Sigmoid colon (tissue), 6 donors: ENCODE measurements at regions not wholly inside any gene's neighbourhood (a gene's known extent, or its start where the extent isn't known, plus 50 kb on each side); places are given as distances from the start of the nearest gene placed in this dataset.

Source experiments
- DNase-seq: peaks from one replicate; pipeline ENCODE4 v3.0.0-alpha.2; 2019
- H3K27ac ChIP-seq, 4 donors: fragments of 200-600 bp; sonication (generic); one replicate each; pipeline ENCODE4 v1.5.1; 2016 to 2019; ENCODE audit warnings: mild to moderate bottlenecking in 1 of 4
- H3K27me3 ChIP-seq, 3 donors: fragments of 200-600 bp; sonication (generic); one replicate each; pipeline ENCODE4 v1.5.1; 2019; ENCODE audit warnings: mild to moderate bottlenecking in 1 of 3
- H3K36me3 ChIP-seq, 4 donors: fragments of 200-600 bp; sonication (generic); one replicate each; pipeline ENCODE4 v1.5.1; 2016 to 2019
- H3K4me1 ChIP-seq, 4 donors: fragments of 200-600 bp; sonication (generic); one replicate each; pipeline ENCODE4 v1.5.1; 2017 to 2019
- H3K4me3 ChIP-seq, 4 donors: fragments of 200-600 bp; sonication (generic); one replicate each; pipeline ENCODE4 v1.5.1; 2017 to 2019; ENCODE audit warnings: mild to moderate bottlenecking in 2 of 4, moderate library complexity in 1 of 4
- H3K9me3 ChIP-seq, 4 donors: fragments of 200-600 bp in 3 of 4; sonication (generic) in 3 of 4; one replicate each; pipeline versions ENCODE4 v1.5.1 to v1.6.1; 2013 to 2019
- CTCF ChIP-seq, 4 experiments: fragments of 450-650 bp in 3 of 4; fragments of 200-600 bp in 1 of 4; IDR thresholded peaks; one replicate each; pipeline ENCODE4 v1.5.1; 2016 to 2019; ENCODE audit warnings: antibody characterized with exemption in 4 of 4, mild to moderate bottlenecking in 3 of 4, moderate library complexity in 2 of 4
- EP300 ChIP-seq, 4 donors: sonication (generic); formaldehyde crosslinking; IDR thresholded peaks; one replicate each; pipeline ENCODE4 v1.6.1; 2017; ENCODE audit warnings: antibody characterized with exemption in 4 of 4
- POLR2A ChIP-seq, 2 donors: fragments of 450-650 bp; IDR thresholded peaks; one replicate each; pipeline ENCODE4 v1.6.1; 2016; ENCODE audit warnings: antibody characterized with exemption in 2 of 2, mild to moderate bottlenecking in 2 of 2, moderate library complexity in 2 of 2
- POLR2AphosphoS5 ChIP-seq, 4 donors: sonication (generic); formaldehyde crosslinking; IDR thresholded peaks; one replicate each; pipeline ENCODE4 v1.6.1; 2017; ENCODE audit warnings: antibody characterized with exemption in 4 of 4
- WGBS, 2 donors: extraction: QIAGEN DNeasy Blood & Tissue Kit; methylation state at CpG; one replicate each; pipeline ENCODE4 v1.1.7; 2013; 5-methylcytosine and 5-hydroxymethylcytosine counted together
- intact Hi-C: fragments of 100-400 bp; cut with DNase I; formaldehyde crosslinking; loops from one replicate; pipeline ENCODE4 v1.15.1; 2023
- donor health status: healthy with polysubstance abuse.
- donor health status: healthy.

- H3K9me3 ChIP-seq: no peaks in the 10 kb centered on the region
- H3K4me3 ChIP-seq: no peak overlapping the region
- intact Hi-C loops: no loop called here
- WGBS, 2 donors: 93 to 95% methylated on average over 8 of the region's 8 CpGs
- TF ChIP-seq EP300 (IDR thresholded peaks at IDR 0.05) (no peak), CTCF (IDR thresholded peaks at IDR 0.05) (no peak), POLR2AphosphoS5 (IDR thresholded peaks at IDR 0.05) (no peak), POLR2A (IDR thresholded peaks at IDR 0.05) (no peak)
- no peaks in the 10 kb centered on the region for H3K4me1 ChIP-seq
- no peaks in the 10 kb centered on the region for H3K36me3 ChIP-seq
- DNase-seq: no peak
- no peak overlapping the region for H3K27ac ChIP-seq
- H3K27me3 ChIP-seq: no peaks in the 10 kb centered on the region
These were observed 273.7 kb downstream of the SYK start for GRCh38 chr9:91075279-91075678.

- Histone ChIP-seq H3K9me3 (no peaks in the 10 kb centered on the region), H3K27me3 (no peaks in the 10 kb centered on the region), H3K27ac (no peak overlapping the region), H3K4me3 (no peak overlapping the region), H3K36me3 (no peaks in the 10 kb centered on the region), H3K4me1 (no peaks in the 10 kb centered on the region)
- no peak for TF ChIP-seq CTCF (IDR thresholded peaks at IDR 0.05)
- no peak for TF ChIP-seq POLR2AphosphoS5 (IDR thresholded peaks at IDR 0.05)
- TF ChIP-seq POLR2A (IDR thresholded peaks at IDR 0.05): no peak
- no peak for TF ChIP-seq EP300 (IDR thresholded peaks at IDR 0.05)
- 71 to 87% methylated on average over 6 of the region's 6 CpGs for WGBS, 2 donors
- no peak for DNase-seq
- intact Hi-C loops: no loop called here
These were observed 276.2 kb downstream of the SYK start for GRCh38 chr9:91077624-91078368.

GRCh38 chr9:91078369-91078695 lies 276.7 kb downstream of the SYK start:
- Histone ChIP-seq H3K4me3 (no peak overlapping the region), H3K9me3 (no peaks in the 10 kb centered on the region), H3K27ac (no peak overlapping the region), H3K4me1 (no peaks in the 10 kb centered on the region), H3K27me3 (no peaks in the 10 kb centered on the region), H3K36me3 (no peaks in the 10 kb centered on the region)
- intact Hi-C loops: no loop called here
- WGBS, 2 donors: 96% methylated on average over 5 of the region's 5 CpGs
- TF ChIP-seq POLR2AphosphoS5 (IDR thresholded peaks at IDR 0.05): no peak
- no peak for TF ChIP-seq CTCF (IDR thresholded peaks at IDR 0.05)
- TF ChIP-seq EP300 (IDR thresholded peaks at IDR 0.05): no peak
- no peak for TF ChIP-seq POLR2A (IDR thresholded peaks at IDR 0.05)
- DNase-seq: no peak

- no peak for TF ChIP-seq EP300 (IDR thresholded peaks at IDR 0.05)
- TF ChIP-seq CTCF (IDR thresholded peaks at IDR 0.05): no peak
- TF ChIP-seq POLR2AphosphoS5 (IDR thresholded peaks at IDR 0.05): no peak
- TF ChIP-seq POLR2A (IDR thresholded peaks at IDR 0.05): no peak
- WGBS, 2 donors: 82 to 85% methylated on average over 4 of the region's 4 CpGs
- Histone ChIP-seq H3K4me3 (no peak overlapping the region), H3K4me1 (no peaks in the 10 kb centered on the region), H3K27ac (no peak overlapping the region), H3K36me3 (no peaks in the 10 kb centered on the region), H3K27me3 (no peaks in the 10 kb centered on the region), H3K9me3 (no peaks in the 10 kb centered on the region)
- no peak for DNase-seq
- intact Hi-C loops: no loop called here
These were observed 279.0 kb downstream of the AUH start for GRCh38 chr9:91082731-91083130.
